Uterus (tissue), 2 donors: ENCODE measurements at regions not wholly inside any gene's neighbourhood (a gene's known extent, or its start where the extent isn't known, plus 50 kb on each side); places are given as distances from the start of the nearest gene placed in this dataset.

Source experiments
- POLR2A ChIP-seq, 2 donors: fragments of 450-650 bp; IDR thresholded peaks; one replicate each; pipeline ENCODE4 v1.6.1; 2016; ENCODE audit warnings: antibody characterized with exemption in 2 of 2, mild to moderate bottlenecking in 1 of 2, moderate library complexity in 1 of 2
- TF ChIP-seq, protein P1 (sequence below), 4 experiments: fragments of 200-600 bp in 2 of 4; fragments of 450-650 bp in 2 of 4; sonication (generic) in 2 of 4; IDR thresholded peaks; one replicate each; pipeline ENCODE4 v1.5.1; 2016 to 2019; ENCODE audit warnings: antibody characterized with exemption in 4 of 4, mild to moderate bottlenecking in 2 of 4, moderate library complexity in 1 of 4

GRCh38 chr2:234839285-234839684, 112.5 kb upstream of the SH3BP4 start:
- TF ChIP-seq, protein P1, sequence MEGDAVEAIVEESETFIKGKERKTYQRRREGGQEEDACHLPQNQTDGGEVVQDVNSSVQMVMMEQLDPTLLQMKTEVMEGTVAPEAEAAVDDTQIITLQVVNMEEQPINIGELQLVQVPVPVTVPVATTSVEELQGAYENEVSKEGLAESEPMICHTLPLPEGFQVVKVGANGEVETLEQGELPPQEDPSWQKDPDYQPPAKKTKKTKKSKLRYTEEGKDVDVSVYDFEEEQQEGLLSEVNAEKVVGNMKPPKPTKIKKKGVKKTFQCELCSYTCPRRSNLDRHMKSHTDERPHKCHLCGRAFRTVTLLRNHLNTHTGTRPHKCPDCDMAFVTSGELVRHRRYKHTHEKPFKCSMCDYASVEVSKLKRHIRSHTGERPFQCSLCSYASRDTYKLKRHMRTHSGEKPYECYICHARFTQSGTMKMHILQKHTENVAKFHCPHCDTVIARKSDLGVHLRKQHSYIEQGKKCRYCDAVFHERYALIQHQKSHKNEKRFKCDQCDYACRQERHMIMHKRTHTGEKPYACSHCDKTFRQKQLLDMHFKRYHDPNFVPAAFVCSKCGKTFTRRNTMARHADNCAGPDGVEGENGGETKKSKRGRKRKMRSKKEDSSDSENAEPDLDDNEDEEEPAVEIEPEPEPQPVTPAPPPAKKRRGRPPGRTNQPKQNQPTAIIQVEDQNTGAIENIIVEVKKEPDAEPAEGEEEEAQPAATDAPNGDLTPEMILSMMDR (IDR thresholded peaks at IDR 0.05): no peak
- TF ChIP-seq POLR2A (IDR thresholded peaks at IDR 0.05): no peak
